Left lung (tissue), 4 donors: ENCODE measurements at regions not wholly inside any gene's neighbourhood (a gene's known extent, or its start where the extent isn't known, plus 50 kb on each side); places are given as distances from the start of the nearest gene placed in this dataset.
A peak's percentile ranks its signal among the peaks of the same experiment; 100 is the strongest.

Experiments used
- ATAC-seq: fragments of 200-7000 bp; cut with Tn5 transposase; one replicate; pipeline ENCODE4 v1.9.1; 2020; ENCODE audit warnings: moderate library complexity
- DNase-seq, 4 donors: peaks; one replicate each; pipeline ENCODE4 v3.0.0-alpha.2; 2013 to 2020
- H3K27ac ChIP-seq, 2 donors: fragments of 200-600 bp; sonication (generic) in 1 of 2; one replicate each; pipeline versions ENCODE4 v1.5.0 to v1.8.0; 2020 to 2021
- H3K27me3 ChIP-seq, 2 donors: fragments of 200-600 bp; sonication (generic) in 1 of 2; one replicate each; pipeline versions ENCODE4 v1.5.0 to v1.8.0; 2020 to 2021
- H3K36me3 ChIP-seq, 2 donors: fragments of 200-600 bp; sonication (generic) in 1 of 2; one replicate each; pipeline versions ENCODE4 v1.5.0 to v1.8.0; 2020 to 2021
- H3K4me1 ChIP-seq, 2 donors: fragments of 200-600 bp; one replicate each; pipeline ENCODE4 v1.8.0; 2021
- H3K4me3 ChIP-seq, 2 donors: fragments of 200-600 bp; sonication (generic) in 1 of 2; one replicate each; pipeline versions ENCODE4 v1.5.0 to v1.8.0; 2020 to 2021; ENCODE audit warnings: mild to moderate bottlenecking in 1 of 2
- H3K9me3 ChIP-seq, 2 donors: fragments of 200-600 bp; sonication (generic) in 1 of 2; one replicate each; pipeline versions ENCODE4 v1.5.0 to v1.8.0; 2020 to 2021
- CTCF ChIP-seq, 2 donors: fragments of 200-600 bp; sonication (generic) in 1 of 2; IDR thresholded peaks; one replicate each; pipeline versions ENCODE4 v1.5.0 to v1.8.0; 2021; ENCODE audit warnings: antibody characterized with exemption in 2 of 2
- intact Hi-C, 2 donors: fragments of 100-400 bp; cut with DNase I; formaldehyde crosslinking; loops; one replicate each; pipeline versions ENCODE4 v1.11.2 to v1.14.2; 2022
- donor health status: DM: no; HTN: yes; CAD: no.
- donor health status: DM: no; HTN: no; CAD: no.

GRCh38 chr1:2940178-2940577 lies 81.1 kb upstream of the ACTRT2 start:
- Histone ChIP-seq H3K36me3 (no peaks in the 10 kb centered on the region), H3K9me3 (peaks cover 0 to 30% of the 10 kb centered on the region in 2 donors), H3K27me3 (peaks cover 0 to 22% of the 10 kb centered on the region in 2 donors), H3K4me1 (no peaks in the 10 kb centered on the region), H3K27ac (no peak overlapping the region), H3K4me3 (no peak overlapping the region)
- TF ChIP-seq CTCF (IDR thresholded peaks at IDR 0.05) = no peak
- DNase-seq = peak in 1 of 4 donors; percentile 28
- intact Hi-C loops = no loop called here
- no peak for ATAC-seq

GRCh38 chr1:2941040-2941439 lies 80.2 kb upstream of the ACTRT2 start:
- Histone ChIP-seq H3K36me3 (no peaks in the 10 kb centered on the region), H3K27ac (no peak overlapping the region), H3K4me1 (no peaks in the 10 kb centered on the region), H3K4me3 (no peak overlapping the region), H3K27me3 (peaks cover 0 to 18% of the 10 kb centered on the region in 2 donors), H3K9me3 (peaks cover 0 to 30% of the 10 kb centered on the region in 2 donors)
- TF ChIP-seq CTCF (IDR thresholded peaks at IDR 0.05) = no peak
- ATAC-seq (no peak), DNase-seq (no peak)
- intact Hi-C loops = no loop called here

- Histone ChIP-seq H3K4me3 (no peak overlapping the region), H3K36me3 (no peaks in the 10 kb centered on the region), H3K27ac (no peak overlapping the region), H3K9me3 (peaks cover 0 to 30% of the 10 kb centered on the region in 2 donors), H3K4me1 (no peaks in the 10 kb centered on the region), H3K27me3 (peaks cover 0 to 26% of the 10 kb centered on the region in 2 donors)
- ATAC-seq (no peak), DNase-seq (peak in 1 of 4 donors; percentile 43)
- TF ChIP-seq CTCF (IDR thresholded peaks at IDR 0.05) = no peak
- intact Hi-C loops = no loop called here
Measured at GRCh38 chr1:2941907-2942306, 79.4 kb upstream of the ACTRT2 start.

- Histone ChIP-seq H3K36me3 (no peaks in the 10 kb centered on the region), H3K4me3 (no peak overlapping the region), H3K9me3 (peaks cover 0 to 30% of the 10 kb centered on the region in 2 donors), H3K27ac (no peak overlapping the region), H3K27me3 (peaks cover 5 to 31% of the 10 kb centered on the region in 2 donors), H3K4me1 (no peaks in the 10 kb centered on the region)
- intact Hi-C loops = no loop called here
- no peak for TF ChIP-seq CTCF (IDR thresholded peaks at IDR 0.05)
- DNase-seq (peak in 1 of 4 donors; percentile 51), ATAC-seq (no peak)
Measured at GRCh38 chr1:2942410-2942809, 78.9 kb upstream of the ACTRT2 start.

- H3K9me3 ChIP-seq = peaks cover 0 to 30% of the 10 kb centered on the region in 2 donors
Measured at GRCh38 chr1:2943686-2944260, 77.5 kb upstream of the ACTRT2 start.

More at GRCh38 chr1:2943686-2944260, 77.5 kb upstream of the ACTRT2 start:
- Histone ChIP-seq H3K4me3 (no peak overlapping the region), H3K27me3 (peaks cover 7 to 44% of the 10 kb centered on the region in 2 donors), H3K36me3 (no peaks in the 10 kb centered on the region), H3K4me1 (no peaks in the 10 kb centered on the region), H3K27ac (no peak overlapping the region)
- intact Hi-C loops = no loop called here
- peak in 1 of 4 donors; percentile 41 for DNase-seq
- ATAC-seq = no peak
- TF ChIP-seq CTCF (IDR thresholded peaks at IDR 0.05) = no peak
